GM18951 (cell line): ENCODE measurements at regions not wholly inside any gene's neighbourhood (a gene's known extent, or its start where the extent isn't known, plus 50 kb on each side); places are given as distances from the start of the nearest gene placed in this dataset.

Source experiments
- POLR2A ChIP-seq: IDR thresholded peaks from 4 replicates; pipeline ENCODE4 v1.6.1; 2011; ENCODE audit warnings: mild to moderate bottlenecking; ENCODE audit not compliant: insufficient read length, insufficient read depth; ENCODE audit errors: extremely low read depth
- in situ Hi-C: fragments of 300-500 bp; cut with MboI; formaldehyde crosslinking; loops from one replicate; pipeline ENCODE4 v1.12.0; 2022; ENCODE audit warnings: low sequenced_read_pairs, mixed read lengths, inconsistent platforms; ENCODE audit not compliant: unreplicated experiment

DNA sequence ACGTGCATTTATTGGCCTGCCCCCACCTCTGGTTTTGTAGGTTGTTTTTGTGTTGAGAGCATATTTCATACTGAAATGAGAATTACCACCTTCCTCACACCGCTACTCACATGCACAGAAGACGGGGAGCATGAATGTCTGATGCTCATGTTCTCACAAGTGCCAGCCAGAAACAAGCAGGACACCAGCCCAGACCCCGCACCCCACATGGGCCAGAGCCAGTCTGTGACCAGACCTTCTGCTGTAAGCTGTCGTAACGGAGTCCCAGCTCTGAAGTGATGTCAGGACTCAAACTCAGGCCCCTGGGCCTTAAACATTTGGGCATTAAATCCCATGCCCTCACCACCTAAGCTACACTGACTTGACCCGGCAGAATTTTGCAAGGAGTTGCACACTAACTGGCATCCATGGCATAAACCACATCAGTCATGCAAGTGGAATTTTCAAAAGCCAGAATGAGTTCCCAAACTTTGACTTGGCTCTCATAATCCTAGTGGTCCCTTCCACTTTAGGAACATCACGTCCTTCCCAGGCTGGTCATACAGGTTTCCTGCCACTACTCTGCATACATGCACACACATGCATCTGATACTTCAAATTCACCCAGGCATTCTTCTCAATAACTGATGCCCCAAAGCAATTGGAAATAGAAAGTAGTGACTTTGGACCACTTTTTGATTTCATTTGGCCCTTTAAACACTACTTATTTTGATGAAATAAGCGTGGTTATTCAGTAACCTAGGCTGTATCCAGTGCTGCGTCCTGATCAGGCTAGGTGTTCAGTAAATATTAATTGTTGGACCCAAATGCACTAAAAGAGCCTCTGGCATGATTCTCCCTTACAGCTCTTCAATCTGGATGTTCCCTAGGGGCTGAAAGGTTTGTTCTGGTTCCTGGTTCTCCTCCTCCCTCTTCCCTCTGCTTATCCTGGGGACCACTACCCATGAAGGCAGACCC lies 223.1 kb upstream of the ID2 start:
- in situ Hi-C loops: no loop called here

DNA sequence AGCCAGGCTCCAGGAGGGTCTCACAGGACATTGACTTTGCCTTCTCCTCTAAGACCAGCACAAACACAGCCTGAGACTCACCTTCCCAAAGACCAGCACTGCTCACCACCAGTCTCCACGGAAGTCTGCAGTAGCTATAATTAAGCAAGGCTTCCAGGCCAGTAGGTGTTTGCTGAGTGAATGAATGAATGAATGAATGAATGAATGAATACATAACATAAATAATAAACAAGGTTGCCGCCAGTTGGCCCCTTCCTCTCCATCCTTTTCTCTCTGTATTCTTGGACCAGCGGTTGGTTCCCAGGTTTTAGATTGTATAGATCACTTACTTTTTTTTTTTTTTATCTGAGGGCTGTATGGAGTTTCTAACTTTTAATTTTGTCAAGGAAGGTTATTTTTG lies 222.4 kb upstream of the ID2 start:
- TF ChIP-seq POLR2A: no peak
- in situ Hi-C loops: no loop called here

More for the DNA sequence above, 223.1 kb upstream of the ID2 start:
- TF ChIP-seq POLR2A: no peak

DNA sequence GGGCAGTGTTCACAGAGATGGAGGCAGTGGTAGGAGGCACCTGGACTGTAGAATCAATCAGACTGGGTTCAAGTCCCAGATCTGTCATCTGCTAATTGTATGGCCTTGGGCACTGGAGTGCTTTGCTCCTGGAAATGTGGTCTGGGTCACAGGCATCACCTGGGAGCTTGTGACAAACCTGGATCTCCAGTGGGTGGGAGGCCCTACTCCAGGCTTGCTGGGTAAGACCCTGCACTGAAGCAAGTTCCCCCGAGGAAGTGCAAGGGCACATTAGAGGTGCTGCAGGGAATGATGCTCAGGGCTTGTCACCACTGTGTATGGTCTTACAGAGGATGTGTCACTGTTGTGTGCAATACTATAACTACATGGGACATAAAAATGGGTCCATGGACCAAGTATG lies 220.5 kb upstream of the ID2 start:
- in situ Hi-C loops: no loop called here
- no peak for TF ChIP-seq POLR2A

DNA sequence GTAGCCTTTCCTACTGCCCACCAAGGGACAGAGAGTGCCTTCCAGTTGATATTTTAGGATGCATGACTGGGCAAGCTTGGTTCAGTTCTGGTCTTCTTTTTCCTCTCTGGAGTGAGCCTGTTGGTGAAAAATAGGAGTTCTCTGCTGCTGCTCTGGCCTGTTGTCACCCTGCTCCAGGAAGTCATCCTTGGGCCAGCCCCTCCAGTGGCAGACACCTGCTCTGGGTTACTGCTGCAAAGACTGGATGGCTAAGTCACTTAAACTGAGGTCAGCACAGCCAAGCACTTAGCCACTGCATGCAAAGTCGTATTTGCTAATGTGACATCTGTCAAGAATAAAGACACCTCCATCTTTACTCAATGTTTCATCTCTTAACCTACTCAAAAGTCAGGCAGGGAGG lies 219.6 kb upstream of the ID2 start:
- in situ Hi-C loops: no loop called here
- TF ChIP-seq POLR2A: no peak

DNA sequence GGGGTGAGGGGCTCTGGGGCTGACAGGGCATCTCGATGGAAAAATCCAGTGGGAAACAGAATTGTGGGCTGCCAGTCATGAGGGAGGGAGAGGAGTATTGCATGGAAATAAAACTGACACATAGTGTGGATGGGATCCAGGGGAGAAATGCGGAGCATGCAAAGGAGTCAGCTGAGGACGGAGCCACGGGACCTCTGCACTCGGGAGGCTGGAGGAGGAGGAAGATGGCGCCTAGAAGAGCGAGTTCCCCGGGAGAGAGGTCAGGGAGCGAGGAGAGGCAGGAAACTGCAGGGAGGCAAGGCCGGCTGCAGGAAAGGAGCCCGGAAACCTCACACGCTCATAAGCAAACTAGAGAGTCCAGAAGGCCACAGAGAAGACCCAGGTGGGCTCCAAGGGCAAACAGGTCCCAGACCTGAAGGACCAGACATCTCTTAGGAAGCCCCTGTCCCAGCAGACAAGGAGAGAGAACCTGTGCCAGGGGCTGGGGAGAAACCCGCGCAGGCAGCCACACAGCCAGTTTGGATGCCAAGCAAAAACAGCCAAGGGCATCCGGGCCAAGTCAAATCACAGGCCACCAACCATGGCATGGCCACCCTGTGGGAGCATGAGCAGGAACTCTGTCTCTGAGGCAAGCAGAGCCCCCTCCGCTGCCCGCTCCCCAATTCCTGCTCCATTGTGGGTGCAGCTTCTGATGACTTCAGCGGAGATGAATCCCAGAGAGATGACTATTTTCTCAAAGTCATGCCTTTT lies 218.8 kb upstream of the ID2 start:
- TF ChIP-seq POLR2A: no peak
- in situ Hi-C loops: no loop called here

DNA sequence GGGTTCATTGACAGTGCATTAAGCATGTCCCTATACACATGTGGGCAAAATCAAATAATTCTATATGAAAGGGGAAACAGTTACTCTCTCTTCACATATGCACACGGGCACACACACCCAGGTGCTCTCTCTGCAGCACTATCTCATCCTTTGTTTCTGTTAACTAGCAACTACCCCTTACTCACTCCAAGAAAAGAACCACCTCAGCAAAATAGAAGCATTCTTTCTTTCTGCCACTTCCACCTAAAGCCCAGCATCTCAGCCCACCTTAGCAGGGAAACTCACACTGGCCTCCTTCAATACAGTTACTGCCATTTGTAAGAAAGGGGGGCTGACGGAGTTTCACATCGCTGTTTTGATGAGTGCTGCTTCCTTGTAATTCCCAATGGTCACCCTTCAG lies 216.3 kb upstream of the ID2 start:
- in situ Hi-C loops: no loop called here
- TF ChIP-seq POLR2A: no peak

DNA sequence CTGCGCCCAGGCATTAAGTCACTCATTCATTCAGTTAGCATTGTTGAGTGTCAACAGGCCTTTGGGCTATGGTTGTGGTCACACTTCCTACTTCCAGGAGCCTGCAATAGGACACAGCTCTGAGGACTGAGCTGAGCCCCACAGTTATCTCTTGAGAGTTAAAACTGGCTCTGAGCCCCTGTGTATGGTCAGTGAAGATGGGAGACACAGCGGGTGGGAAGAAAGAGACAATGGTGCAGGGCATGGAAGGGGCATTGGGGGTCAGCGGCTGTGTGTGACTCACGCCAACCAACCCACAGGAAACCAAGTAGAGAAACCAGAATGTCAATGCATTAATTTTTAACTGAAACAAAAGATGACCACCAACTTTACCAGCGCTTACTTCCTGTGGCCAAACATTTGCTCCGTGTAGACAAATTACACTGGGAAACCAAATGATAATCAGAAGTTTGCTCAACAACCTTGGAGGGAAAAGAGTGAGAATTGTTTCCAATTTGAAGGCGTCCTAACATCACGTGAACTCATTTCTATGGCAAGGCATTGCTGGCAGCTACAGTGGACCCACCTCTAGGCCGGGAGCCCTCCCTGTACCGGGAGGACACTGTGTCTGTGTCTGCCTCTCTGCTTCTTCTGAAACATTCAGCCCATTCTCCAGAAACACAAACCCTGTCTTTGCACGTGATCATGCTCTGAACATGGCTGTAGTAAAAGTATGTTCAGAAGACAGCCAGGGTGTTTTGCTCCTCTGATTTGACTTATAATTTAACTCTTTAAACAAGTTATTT lies 212.0 kb upstream of the ID2 start:
- in situ Hi-C loops: no loop called here
- TF ChIP-seq POLR2A: no peak

DNA sequence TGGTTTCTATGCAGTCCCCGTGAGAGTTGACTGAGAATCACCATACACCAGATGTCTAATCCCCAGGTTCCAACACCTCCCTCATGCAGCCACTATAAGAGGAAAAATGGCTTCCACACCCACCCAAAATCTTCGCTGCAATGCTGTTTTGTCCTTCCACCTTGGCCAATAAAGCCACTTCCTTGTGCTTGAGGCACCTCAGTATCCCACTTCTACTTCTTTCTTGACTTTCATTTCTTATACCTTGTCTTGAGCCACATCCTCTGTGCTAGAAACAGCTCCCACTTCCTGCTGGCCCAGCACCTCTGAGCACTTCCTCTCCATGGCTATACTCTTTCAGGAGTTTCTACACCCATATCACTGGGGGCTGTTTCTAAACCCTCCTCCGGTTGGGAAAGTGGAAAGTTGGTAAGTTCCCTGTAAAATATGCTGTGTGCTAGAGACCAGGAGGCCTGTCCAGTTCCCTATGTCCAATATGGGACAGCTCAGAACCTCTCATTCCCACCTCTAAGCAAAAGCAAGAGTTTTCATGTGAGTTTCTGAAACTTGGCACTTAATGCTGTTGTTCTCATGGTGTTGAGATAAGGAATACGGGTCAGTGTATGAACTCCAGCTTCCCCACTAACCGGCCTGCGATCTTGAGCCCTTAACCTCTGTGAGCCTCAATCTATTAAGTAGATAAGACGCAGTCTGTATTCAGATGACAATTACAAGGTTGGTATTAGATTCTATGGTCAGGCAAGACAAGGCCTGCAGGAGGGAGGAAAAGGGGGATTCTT lies 209.1 kb upstream of the ID2 start:
- TF ChIP-seq POLR2A: no peak
- in situ Hi-C loops: no loop called here

DNA sequence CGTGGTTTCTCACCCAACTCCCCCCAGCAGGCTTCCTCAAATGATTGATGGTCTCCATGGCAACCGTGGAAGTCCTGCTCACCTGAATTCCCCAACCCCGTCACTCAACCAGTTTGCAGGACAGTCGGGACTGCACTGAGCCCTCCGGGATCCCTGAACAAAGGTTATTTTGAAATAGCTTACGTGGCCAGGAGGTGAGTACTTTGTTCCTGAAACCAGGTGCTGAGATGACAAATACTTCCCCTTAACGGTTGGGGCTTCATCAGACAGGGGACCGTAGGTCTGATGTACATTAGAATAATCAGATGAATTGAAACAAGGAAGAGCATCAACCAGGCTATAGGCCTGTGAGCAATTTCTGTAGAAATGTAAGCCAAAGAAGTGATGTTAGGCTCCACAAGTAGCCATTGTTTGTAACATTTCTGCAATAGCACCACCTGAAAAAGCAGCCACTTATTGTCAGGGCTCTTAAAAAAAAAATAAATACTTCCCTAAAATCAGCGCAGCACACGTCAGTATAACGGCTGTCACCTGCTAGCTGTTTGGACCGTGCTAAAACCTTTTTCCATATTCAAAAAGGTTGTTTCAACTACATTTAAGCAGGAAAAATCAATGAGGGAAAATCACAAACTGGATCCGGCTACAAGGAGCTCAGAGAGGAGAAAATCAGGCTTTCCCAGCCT lies 206.4 kb upstream of the ID2 start:
- no peak for TF ChIP-seq POLR2A
- in situ Hi-C loops: no loop called here

DNA sequence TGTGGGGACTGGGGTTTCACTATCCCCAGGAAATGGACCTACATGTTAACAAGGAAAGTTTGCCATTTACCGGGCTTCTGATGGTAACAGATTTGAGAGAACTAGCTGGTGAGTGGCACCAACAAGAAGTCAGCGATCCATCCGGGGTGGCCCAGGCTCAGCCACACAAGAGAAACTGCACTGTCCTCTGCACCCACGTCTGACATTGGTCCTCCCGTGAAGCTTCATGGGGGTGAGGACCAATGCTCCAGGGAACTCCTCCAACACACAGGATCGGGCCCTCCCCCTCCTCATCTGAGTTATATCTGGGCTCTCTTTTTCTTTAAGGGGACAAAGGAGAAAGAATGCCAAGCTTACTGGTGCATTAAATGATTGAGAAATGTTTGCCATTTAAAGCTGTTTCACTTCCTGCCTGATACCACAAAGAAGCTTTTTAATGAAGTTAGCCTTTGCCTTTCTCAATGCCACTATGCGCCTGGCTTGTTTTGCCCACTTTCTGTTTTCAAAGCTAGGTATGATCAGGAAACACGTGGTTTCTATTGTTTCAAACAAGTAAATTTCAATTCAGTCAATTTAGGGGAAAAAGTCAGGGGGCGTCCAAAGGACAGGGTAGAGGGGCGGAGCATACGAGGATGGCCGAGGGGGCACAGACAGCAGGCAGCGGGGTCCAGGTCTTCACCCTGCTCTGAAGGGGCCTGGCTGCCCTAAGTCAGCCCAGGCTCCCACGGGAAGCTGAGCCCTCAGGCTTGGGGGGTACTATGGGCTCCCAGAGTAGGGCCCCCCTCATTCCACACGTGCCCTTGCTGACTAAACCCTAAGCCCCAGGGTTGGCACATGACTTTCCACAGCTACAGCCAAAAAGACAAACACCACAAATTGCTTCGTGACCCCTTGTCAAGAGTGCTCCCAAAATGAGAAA lies 204.0 kb upstream of the ID2 start:
- no peak for TF ChIP-seq POLR2A
- in situ Hi-C loops: no loop called here

DNA sequence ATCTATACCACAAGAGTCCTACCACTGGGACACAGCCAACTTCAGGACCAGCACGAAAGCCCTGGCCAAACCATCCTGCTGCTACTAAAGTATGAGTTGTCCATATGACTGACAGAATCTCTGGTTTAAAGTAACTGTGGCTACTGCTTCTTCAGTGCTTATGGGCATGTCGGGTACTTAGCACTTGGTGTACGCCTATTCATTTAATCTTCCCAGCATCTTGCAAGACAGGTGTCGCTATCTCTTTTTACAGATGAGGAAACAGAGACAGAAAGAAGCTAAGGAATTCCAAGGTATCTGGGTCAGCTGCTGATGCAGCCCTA lies 203.4 kb upstream of the ID2 start:
- TF ChIP-seq POLR2A: no peak
- in situ Hi-C loops: no loop called here

DNA sequence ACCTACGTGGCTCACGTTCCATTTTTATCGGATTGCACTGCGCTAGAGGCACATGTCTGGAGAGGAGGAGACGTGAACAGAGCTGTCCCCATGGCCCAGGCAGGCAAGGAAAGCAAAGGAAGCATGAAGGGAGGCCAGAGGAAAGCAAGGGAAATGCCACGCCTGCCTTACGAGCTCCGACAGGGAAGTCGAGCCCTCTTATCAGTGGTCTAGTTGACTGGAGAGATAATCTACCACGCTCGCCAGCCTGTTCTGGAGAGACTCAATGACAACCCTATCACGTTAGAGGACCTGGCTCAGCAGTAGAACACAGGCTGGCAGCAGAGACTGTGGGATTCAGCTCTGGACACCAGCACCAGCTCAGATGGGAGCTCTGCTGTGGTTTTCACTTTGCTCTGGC lies 202.6 kb upstream of the ID2 start:
- in situ Hi-C loops: no loop called here
- TF ChIP-seq POLR2A: no peak

DNA sequence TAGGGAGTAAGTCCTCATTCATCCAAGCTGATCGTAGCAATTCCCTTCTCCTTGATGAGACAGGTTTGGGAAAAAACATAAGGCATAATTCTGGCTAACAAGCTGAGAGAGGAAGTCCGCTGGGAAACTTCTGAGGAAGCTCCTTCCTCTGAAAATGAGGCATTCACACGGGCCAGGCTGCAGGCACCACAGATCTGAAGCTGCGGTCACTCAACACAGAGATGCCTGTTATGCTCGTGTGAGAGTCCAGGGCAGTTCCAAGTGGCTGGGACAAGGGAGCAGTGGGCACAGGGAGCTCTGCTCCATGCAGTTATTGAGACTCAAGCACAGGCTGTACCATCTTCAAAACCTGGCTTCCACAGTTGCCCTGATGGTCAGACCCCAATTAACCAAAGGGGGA lies 200.9 kb upstream of the ID2 start:
- in situ Hi-C loops: no loop called here
- TF ChIP-seq POLR2A: no peak
